ENCODE measurements at regions not wholly inside any gene's neighbourhood (a gene's known extent, or its start where the extent isn't known, plus 50 kb on each side); places are given as distances from the start of the nearest gene placed in this dataset.

- TF ChIP-seq CTCF (conservative IDR thresholded peaks at IDR 0.05; ENCODE audit: low read depth, low read length) (no peak), EZH2phosphoT487 (IDR thresholded peaks at IDR 0.05; ENCODE audit: borderline replicate concordance, low read length) (no peak)
Observed at GRCh38 chr16:73414638-73415037, 366.7 kb upstream of the ZFHX3 start.

Measured in PC-3 (cell line).